GM13977 (cell line): ENCODE measurements at regions not wholly inside any gene's neighbourhood (a gene's known extent, or its start where the extent isn't known, plus 50 kb on each side); places are given as distances from the start of the nearest gene placed in this dataset.

Experiments
- DNase-seq: peaks from one replicate; pipeline ENCODE4 v3.0.0; 2012; ENCODE audit warnings: low spot score
- in situ Hi-C: fragments of 300-500 bp; cut with MboI; formaldehyde crosslinking; loops from one replicate; pipeline ENCODE4 v1.12.0; 2022; ENCODE audit warnings: low sequenced_read_pairs, low pct_unique_long_range_greater_than_20kb, mixed read lengths, inconsistent platforms; ENCODE audit not compliant: unreplicated experiment
- TF ChIP-seq, protein P1 (sequence below): IDR thresholded peaks from 2 replicates; pipeline ENCODE4 v1.5.1; 2012; ENCODE audit warnings: mild to moderate bottlenecking, control low read depth; ENCODE audit not compliant: insufficient read depth; ENCODE audit errors: extremely low read depth, missing control alignments

DNA sequence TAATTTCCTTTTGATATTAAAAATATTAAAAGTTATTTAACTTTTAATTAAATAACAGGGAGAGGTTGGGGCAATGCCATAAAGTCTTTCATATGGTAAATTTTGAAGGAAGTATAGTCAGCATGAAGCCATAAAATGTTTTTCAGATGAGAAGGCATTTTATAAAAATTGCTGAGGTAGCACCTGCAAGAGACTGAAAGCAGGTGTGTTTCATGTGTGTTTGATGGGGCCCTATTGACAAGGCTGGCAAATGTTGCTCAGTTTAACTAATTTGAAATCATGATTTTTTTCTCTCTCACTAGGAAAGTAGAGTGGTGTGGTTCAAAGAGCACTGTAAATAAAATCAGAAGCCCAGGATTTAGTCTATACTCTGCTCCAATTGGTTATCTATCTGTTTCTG, 805.8 kb upstream of the C9orf72 start:
- in situ Hi-C loops, result no loop called here

DNA sequence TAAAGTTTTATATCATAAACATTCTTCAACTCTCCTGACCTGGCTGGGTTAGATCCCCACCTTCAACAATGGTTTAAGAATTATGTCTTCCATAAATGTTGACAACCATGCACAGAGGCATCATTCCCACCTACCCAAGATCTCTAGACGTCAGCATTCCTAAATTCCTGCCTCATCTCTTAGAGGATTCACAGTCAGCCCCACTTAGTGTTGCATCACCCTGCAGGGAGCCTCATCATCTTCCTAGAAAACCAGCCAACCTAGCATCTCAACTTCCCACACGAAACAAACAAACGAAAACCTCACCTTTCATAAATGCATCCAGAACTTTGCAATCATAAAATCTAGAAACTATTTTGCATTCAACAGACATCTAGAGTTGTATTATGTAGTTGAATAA, 816.1 kb upstream of the C9orf72 start:
- DNase-seq, result no peak
- TF ChIP-seq, protein P1, sequence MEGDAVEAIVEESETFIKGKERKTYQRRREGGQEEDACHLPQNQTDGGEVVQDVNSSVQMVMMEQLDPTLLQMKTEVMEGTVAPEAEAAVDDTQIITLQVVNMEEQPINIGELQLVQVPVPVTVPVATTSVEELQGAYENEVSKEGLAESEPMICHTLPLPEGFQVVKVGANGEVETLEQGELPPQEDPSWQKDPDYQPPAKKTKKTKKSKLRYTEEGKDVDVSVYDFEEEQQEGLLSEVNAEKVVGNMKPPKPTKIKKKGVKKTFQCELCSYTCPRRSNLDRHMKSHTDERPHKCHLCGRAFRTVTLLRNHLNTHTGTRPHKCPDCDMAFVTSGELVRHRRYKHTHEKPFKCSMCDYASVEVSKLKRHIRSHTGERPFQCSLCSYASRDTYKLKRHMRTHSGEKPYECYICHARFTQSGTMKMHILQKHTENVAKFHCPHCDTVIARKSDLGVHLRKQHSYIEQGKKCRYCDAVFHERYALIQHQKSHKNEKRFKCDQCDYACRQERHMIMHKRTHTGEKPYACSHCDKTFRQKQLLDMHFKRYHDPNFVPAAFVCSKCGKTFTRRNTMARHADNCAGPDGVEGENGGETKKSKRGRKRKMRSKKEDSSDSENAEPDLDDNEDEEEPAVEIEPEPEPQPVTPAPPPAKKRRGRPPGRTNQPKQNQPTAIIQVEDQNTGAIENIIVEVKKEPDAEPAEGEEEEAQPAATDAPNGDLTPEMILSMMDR, result no peak
- in situ Hi-C loops, result no loop called here

More for the DNA sequence above, 805.8 kb upstream of the C9orf72 start:
- TF ChIP-seq, protein P1, result no peak
- no peak for DNase-seq

- TF ChIP-seq, protein P1, result no peak
- in situ Hi-C loops, result no loop called here
- no peak for DNase-seq
These were observed 821.5 kb upstream of the C9orf72 start for GRCh38 chr9:28394774-28395173.

- DNase-seq, result no peak
- in situ Hi-C loops, result no loop called here
- TF ChIP-seq, protein P1, result no peak
These were observed 822.8 kb upstream of the C9orf72 start for GRCh38 chr9:28396058-28396457.

DNA sequence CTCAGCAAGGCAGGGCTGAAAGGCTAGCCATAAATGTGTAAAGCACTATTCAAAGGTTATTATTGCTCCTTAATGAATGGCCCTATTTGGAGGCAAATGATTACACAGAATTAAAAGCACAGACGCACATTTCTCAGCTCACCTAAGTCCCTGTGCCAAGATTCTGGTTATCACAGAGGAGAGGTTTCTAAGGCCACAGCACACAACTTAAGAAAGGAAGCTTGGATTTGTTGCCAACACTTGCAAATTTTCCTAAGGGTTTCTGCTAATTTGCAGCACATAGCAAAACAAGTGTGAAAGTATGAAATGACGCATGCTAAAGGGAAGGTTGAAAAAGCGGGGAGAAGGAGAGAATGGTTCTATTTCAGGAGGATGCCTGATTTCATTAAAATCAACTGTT, 834.1 kb upstream of the C9orf72 start:
- in situ Hi-C loops, result no loop called here
- TF ChIP-seq, protein P1, result no peak
- no peak for DNase-seq

- in situ Hi-C loops, result no loop called here
- TF ChIP-seq, protein P1, result no peak
- DNase-seq, result no peak
These were observed 836.6 kb upstream of the C9orf72 start for GRCh38 chr9:28409919-28410318.

GRCh38 chr9:28410411-28410810, 837.1 kb upstream of the C9orf72 start:
- TF ChIP-seq, protein P1, result no peak

More at GRCh38 chr9:28410411-28410810, 837.1 kb upstream of the C9orf72 start:
- in situ Hi-C loops, result no loop called here
- no peak for DNase-seq
